Dermis microvascular lymphatic vessel endothelial cell (primary cell): ENCODE measurements at regions not wholly inside any gene's neighbourhood (a gene's known extent, or its start where the extent isn't known, plus 50 kb on each side); places are given as distances from the start of the nearest gene placed in this dataset.
"Not testable (repeated sequence)": the region's sequence is repeated elsewhere in the genome, so short reads cannot be mapped to it uniquely, and the experiment has no call there.

Source experiments
- DNase-seq, 2 donors: peaks; one replicate each; pipeline versions ENCODE4 v3.0.0 to v3.0.0-alpha.2; 2010; ENCODE audit warnings: low read depth in 2 of 2

GRCh38 chr18:51330148-51330547, 132.7 kb upstream of the MEX3C start:
- DNase-seq: peak in 1 of 2 donors; percentile 45

GRCh38 chr18:51330739-51331138, 133.3 kb upstream of the MEX3C start:
- DNase-seq: no peak

- no peak for DNase-seq
These were observed 139.9 kb upstream of the MEX3C start for GRCh38 chr18:51337406-51337805.

DNA sequence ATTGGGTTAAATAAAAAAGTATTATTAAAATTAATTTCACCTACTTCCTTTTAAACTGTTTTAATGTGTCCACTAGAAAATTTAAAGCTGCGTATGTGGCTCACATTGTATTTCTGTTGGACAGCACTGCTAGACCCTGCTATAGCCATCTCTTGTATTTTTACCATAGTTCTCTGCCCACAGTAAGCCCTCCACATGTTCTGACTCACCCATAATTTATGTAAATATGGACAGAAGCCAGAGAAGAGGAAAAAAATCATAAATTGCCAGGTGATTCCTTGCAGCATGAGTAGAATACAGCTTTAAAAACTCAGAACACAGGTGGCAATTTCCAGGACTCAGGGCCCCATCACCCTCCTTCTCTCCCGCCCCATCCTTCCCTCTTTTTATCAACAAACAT, 142.4 kb upstream of the MEX3C start:
- no peak for DNase-seq

DNA sequence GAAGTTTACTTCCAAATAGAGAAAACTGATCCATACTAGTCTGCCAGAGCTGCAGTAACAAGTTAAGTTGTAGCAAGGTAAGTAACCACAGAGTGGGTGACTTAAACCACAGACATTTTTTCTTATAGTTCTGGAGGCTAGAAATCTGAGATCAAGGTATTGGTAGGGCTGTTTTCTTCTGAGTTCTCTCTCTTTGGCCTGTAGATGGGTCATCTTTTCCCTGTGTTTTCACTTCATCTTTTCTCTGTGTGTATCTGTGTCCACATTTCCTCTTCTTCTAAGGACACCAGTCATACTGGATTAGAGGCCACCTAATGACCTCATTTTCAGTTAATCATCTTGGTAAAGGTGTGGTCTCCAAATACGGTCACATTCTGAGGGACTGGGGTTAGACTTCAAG, 142.9 kb upstream of the MEX3C start:
- no peak for DNase-seq

GRCh38 chr18:51342815-51343214, 145.3 kb upstream of the MEX3C start:
- no peak for DNase-seq

DNA sequence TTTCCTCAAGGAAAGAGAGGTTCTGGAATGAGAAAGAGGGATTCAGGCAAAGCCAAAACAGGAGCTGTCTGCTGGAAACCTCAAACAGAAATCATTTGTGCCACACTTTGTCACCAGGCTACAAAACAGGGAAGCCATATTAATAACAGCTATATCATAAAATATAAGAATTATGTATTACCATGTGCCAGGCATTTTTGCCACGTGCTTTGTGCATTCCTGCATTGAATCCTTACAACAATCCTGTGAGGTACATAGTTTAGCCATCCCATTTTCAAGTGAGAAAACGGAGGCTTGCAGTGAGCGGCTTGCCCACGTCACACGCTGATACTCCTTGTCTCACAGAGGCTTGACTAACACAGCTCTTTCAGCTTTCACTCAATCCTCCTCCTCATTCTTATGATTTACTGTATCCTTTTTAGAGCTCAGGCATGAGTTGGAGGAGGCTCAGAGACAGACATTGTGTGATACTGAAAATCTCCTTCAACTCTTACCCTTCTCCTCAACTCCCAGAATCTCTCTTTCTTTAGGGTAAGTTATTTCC, 148.4 kb upstream of the MEX3C start:
- no peak for DNase-seq

- DNase-seq: no peak
These were observed 148.9 kb upstream of the MEX3C start for GRCh38 chr18:51346404-51346803.

GRCh38 chr18:51350081-51350480, 152.6 kb upstream of the MEX3C start:
- DNase-seq: no peak

DNA sequence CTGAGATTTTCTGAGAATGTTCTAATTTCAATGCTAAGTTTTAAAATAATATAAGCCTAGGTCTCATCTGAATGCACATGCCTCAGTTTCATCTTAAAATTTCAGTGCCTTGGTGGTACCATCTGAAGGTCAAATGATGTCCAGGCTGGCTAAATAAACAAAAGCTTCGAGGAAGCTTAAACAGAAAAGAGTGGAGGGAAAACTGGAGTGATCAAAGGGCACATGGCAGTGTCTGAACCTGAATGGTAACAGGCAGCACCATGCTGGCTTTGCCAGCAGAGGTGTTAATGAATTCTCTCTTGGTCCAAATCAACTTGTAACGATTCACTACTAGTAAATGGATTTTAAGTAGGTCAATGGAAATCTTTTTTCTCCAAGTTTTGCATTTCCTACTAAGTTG, 158.4 kb upstream of the MEX3C start:
- no peak for DNase-seq

DNA sequence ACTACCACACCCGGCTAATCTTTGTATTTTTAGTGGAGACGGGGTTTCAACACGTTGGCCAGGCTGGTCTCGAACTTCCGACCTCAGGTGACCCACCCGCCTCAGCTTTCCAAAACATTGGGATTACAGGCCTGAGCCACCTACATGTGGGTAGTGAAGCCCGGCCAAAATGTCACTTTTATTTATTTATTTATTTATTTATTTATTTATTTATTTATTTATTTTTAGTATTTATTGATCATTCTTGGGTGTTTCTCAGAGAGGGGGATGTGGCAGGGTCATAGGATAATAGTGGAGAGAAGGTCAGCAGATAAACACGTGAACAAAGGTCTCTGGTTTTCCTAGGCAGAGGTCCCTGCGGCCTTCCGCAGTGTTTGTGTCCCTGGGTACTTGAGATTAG, 162.8 kb upstream of the MEX3C start:
- not testable (repeated sequence) for DNase-seq

GRCh38 chr18:51361130-51361860, 163.8 kb upstream of the MEX3C start:
- DNase-seq: peak; percentile 46 to 53

- no peak for DNase-seq
These were observed 165.9 kb upstream of the MEX3C start for GRCh38 chr18:51363384-51363783.

DNA sequence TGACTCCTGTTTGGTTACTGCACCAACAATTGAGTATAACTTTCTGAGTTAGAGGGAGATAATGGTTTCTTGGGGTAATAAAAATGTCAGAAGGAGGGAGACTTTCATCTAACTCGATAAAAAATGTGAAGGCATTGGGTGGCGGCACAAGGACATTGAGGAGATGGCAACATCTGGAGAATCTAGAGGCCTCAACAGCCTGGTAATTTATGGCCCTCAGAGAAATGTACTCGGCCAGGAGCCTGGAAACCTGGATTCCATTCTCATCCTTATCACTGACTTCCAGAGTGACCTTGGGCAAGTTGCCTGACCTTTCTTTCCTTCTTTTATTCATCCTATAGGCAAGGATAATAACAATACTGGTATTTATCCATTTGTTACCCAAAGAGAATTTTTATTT, 173.5 kb upstream of the MEX3C start:
- DNase-seq: no peak

DNA sequence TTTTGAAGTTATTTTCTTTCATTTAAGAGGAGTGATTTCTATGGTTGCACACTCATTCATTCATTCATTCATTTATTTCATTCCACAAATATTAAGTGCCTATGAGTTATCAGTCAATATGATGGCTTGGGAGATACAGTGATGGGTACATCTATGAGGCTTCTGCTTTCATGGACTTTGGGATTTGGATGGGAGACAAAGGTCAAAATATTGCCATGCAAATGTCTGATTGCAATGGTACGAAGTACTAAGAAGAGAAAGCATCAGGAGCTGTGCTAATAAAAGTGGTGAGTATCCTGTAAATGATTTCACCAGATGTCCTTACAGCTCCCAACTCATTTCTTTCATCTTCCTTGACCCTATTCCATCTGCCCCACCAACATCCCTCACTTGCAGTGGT, 174.4 kb upstream of the MEX3C start:
- DNase-seq: no peak

GRCh38 chr18:51382081-51382480, 184.6 kb upstream of the MEX3C start:
- no peak for DNase-seq

GRCh38 chr18:51383116-51383515, 185.6 kb upstream of the MEX3C start:
- DNase-seq: no peak

DNA sequence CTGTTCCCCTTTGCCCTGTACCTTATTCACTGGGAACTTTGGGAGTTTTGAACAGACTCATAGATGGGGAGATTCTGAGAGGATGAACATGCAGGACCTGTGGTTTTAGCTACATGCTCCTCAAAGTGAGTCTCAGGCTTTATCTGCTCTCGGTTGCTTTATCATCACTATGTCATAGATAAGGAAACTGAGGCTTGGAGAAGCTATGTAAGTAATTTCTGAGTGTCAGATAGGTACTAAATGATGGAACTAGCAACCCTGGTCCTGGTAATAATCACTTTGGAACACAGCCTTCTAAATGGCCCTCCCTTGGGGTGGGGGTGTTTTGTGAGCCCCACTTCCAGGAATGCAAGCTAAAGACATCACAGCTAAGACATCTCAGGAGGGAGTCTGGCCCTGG, 186.2 kb upstream of the MEX3C start:
- DNase-seq: no peak

DNA sequence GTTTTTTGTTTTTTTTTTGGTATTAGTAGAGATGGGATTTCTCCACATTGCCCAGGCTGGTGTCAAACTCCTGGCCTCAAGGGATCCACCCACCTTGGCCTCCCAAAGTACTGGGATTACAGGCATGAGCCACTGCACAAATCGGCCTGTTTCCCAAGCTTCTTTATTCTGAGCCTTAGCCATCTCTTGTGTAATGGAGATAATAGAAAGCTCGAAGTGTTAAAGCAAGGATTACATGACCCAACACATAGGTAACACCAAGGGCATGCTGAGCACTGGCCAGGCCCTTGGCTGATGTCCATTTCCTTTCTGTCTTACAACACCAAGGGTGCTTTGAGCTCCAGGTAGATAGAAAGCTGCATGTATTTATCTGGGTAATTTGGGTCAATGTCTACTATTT, 187.8 kb upstream of the MEX3C start:
- DNase-seq: no peak

DNA sequence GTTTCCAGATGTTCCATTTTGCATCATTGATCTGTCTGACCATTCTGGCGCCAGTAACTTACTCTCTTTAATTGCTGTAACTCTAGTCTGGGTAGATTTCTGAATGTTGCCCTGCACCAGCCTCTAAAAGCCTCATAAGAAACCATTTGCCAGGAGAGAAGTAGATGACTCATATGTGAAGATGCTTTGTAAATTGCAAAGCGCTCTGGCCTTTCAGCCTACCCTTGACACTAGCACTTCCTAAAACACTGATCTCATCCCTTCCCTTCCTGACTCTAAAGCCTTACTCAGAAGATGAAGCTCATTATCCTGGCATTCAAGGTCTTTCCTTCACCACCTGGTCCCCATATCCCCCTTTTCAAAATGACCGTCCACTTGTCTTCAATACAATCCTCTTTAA, 193.2 kb upstream of the MEX3C start:
- no peak for DNase-seq

- DNase-seq: no peak
These were observed 193.7 kb upstream of the MEX3C start for GRCh38 chr18:51391215-51391614.

DNA sequence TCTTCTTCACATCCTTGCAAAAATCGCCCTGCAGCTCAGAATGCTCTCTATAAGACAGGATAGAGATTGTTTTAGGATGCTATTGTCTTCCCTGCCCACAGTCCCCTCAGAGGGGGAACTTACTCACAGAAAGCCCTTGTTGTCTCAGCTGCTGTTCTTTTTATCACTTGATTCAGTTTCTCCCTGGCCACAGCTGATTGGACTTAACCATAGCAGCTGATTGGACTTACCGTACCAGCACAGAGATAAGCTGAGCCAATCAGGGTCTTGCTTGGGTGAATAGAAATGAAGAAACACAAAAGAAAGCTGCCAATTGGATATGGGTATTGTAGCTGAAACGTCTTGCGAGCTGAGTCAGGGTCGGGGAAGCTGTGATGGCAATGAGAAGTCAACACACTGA, 194.2 kb upstream of the MEX3C start:
- no peak for DNase-seq

GRCh38 chr18:51397347-51397962, 200.0 kb upstream of the MEX3C start:
- DNase-seq: no peak
